ENCODE measurements at regions not wholly inside any gene's neighbourhood (a gene's known extent, or its start where the extent isn't known, plus 50 kb on each side); places are given as distances from the start of the nearest gene placed in this dataset.
"Not testable (repeated sequence)": the region's sequence is repeated elsewhere in the genome, so short reads cannot be mapped to it uniquely, and the experiment has no call there.

DNA sequence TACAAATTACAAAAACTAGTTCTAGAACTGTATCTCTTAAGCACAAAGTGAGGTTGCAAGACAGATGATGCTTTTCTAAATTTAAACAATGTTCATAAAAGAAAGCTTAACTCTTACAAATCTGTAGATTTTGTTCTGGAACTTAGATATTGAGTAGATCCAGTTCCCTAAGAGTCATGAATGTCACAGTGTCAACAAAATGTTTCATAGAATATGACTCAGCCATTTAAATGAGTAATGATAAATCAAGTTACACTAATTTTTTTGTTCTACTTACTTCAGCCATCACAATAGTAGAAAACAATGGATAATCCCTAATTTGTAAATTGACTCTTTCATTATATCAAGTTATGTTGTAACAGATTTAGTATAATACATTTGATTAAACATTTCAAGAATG is 239.7 kb downstream of the MEF2C start:
- no peak for DNase-seq

DNA sequence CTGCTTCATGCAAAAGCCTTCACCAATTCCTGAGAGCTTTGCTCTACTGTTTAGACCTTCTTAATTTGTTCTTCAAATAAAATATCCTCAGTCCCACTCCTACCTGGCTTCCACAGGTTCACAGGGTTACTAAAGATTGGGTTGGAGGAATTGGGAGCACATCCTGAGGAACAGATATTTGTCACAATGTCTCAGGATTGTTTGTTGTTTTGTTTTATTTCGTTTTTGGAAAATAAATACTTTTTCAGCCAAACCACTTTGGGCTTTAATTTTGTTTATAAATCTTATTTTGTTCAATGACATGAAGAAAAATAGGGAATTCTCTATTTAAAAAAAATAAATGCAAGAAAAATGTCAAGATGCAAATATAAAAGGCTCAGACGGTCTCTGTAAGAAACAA is 249.0 kb downstream of the MEF2C start:
- DNase-seq, result no peak
- H3K9me3 ChIP-seq (ENCODE audit: severe bottlenecking), result no peaks in the 10 kb centered on the region
- TF ChIP-seq, protein P1, sequence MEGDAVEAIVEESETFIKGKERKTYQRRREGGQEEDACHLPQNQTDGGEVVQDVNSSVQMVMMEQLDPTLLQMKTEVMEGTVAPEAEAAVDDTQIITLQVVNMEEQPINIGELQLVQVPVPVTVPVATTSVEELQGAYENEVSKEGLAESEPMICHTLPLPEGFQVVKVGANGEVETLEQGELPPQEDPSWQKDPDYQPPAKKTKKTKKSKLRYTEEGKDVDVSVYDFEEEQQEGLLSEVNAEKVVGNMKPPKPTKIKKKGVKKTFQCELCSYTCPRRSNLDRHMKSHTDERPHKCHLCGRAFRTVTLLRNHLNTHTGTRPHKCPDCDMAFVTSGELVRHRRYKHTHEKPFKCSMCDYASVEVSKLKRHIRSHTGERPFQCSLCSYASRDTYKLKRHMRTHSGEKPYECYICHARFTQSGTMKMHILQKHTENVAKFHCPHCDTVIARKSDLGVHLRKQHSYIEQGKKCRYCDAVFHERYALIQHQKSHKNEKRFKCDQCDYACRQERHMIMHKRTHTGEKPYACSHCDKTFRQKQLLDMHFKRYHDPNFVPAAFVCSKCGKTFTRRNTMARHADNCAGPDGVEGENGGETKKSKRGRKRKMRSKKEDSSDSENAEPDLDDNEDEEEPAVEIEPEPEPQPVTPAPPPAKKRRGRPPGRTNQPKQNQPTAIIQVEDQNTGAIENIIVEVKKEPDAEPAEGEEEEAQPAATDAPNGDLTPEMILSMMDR (IDR thresholded peaks at IDR 0.05; ENCODE audit: low read depth, low read length), result no peak
- no peak overlapping the region for H3K27ac ChIP-seq
- no peaks in the 10 kb centered on the region for H3K27me3 ChIP-seq (ENCODE audit: insufficient read depth, low read depth, severe bottlenecking)
- no peak overlapping the region for H3K4me3 ChIP-seq (ENCODE audit: low read depth, low read length)
- no peaks in the 10 kb centered on the region for H3K36me3 ChIP-seq

More for the DNA sequence above, 239.7 kb downstream of the MEF2C start:
- TF ChIP-seq, protein P1 (IDR thresholded peaks at IDR 0.05; ENCODE audit: low read depth, low read length), result no peak
- Histone ChIP-seq H3K27me3 (ENCODE audit: insufficient read depth, low read depth, severe bottlenecking) (no peaks in the 10 kb centered on the region), H3K9me3 (ENCODE audit: severe bottlenecking) (no peaks in the 10 kb centered on the region), H3K36me3 (no peaks in the 10 kb centered on the region), H3K27ac (no peak overlapping the region), H3K4me3 (ENCODE audit: low read depth, low read length) (no peak overlapping the region)

DNA sequence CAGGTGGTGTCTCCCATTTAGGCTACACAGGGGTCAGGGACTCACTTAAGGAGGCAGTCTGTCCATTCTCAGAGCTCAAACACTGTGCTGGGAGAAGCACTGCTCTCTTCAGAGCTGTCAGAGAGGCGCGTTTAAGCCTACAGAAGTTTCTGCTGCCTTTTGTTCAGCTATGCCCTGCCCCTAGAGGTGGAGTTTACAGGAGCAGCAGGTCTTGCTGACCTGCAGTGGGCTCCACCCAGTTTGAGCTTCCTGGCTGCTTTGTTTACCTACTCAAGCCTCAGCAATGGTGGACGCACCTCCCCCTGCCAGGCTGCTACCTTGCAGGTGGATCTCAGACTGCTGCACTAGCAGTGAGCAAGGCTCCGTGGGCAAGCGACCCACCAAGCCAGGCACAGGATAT is 260.1 kb downstream of the MEF2C start:
- not testable (repeated sequence) for H3K9me3 ChIP-seq (ENCODE audit: severe bottlenecking); H3K27me3 ChIP-seq (ENCODE audit: insufficient read depth, low read depth, severe bottlenecking); DNase-seq; H3K27ac ChIP-seq; H3K4me3 ChIP-seq (ENCODE audit: low read depth, low read length); H3K36me3 ChIP-seq

GRCh38 chr5:88615767-88616166 is 267.2 kb downstream of the MEF2C start:
- H3K27me3 ChIP-seq (ENCODE audit: insufficient read depth, low read depth, severe bottlenecking); H3K4me3 ChIP-seq (ENCODE audit: low read depth, low read length); DNase-seq: not testable (repeated sequence)

DNA sequence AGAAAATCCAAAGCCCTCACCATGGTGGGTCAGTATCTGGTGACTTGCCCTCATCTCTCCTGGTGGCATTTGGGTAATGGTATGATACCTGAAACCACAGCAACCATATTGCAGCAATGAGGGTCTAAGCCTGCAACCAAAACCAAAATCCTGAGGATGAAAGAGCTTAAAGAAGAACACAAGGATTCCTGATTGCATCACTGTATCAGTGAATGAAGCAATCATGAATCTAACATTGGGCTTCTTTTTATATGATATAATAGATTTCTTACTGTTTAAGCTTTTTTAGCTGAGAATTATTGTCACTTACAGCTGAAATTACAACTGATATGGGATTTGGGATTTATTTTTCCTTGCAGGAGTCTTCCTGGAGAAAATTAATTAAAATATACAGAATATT is 269.9 kb downstream of the MEF2C start:
- Histone ChIP-seq H3K4me3 (ENCODE audit: low read depth, low read length) (no peak overlapping the region), H3K36me3 (no peaks in the 10 kb centered on the region), H3K27ac (no peak overlapping the region), H3K9me3 (ENCODE audit: severe bottlenecking) (no peaks in the 10 kb centered on the region), H3K27me3 (ENCODE audit: insufficient read depth, low read depth, severe bottlenecking) (no peaks in the 10 kb centered on the region)
- no peak for DNase-seq
- TF ChIP-seq, protein P1 (IDR thresholded peaks at IDR 0.05; ENCODE audit: low read depth, low read length), result no peak

More at GRCh38 chr5:88615767-88616166, 267.2 kb downstream of the MEF2C start:
- H3K9me3 ChIP-seq (ENCODE audit: severe bottlenecking); H3K27ac ChIP-seq; H3K36me3 ChIP-seq: not testable (repeated sequence)

DNA sequence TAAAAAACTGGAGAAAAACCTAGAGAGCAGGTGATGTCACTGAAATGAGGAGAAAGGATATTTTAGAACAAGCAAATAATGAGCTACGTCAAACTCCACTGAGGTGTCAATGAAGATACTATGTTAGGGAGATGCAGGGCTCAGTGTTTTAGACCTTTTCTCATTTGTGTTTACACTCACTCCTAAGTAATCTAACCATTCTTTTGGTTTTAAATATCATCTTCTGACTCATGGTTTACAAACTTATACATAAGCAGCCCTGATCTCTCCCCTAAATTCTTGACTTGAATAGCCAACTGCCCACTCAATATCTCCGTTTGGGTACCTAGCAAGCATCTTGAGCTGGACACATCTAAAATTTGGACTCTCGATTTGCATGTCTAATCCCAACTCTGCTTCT is 272.4 kb downstream of the MEF2C start:
- no peak overlapping the region for H3K4me3 ChIP-seq (ENCODE audit: low read depth, low read length)
- H3K36me3 ChIP-seq, result no peaks in the 10 kb centered on the region
- no peak overlapping the region for H3K27ac ChIP-seq
- H3K27me3 ChIP-seq (ENCODE audit: insufficient read depth, low read depth, severe bottlenecking), result no peaks in the 10 kb centered on the region
- no peaks in the 10 kb centered on the region for H3K9me3 ChIP-seq (ENCODE audit: severe bottlenecking)
- TF ChIP-seq, protein P1 (IDR thresholded peaks at IDR 0.05; ENCODE audit: low read depth, low read length), result no peak
- no peak for DNase-seq

- Histone ChIP-seq H3K4me3 (ENCODE audit: low read depth, low read length) (no peak overlapping the region), H3K27ac (no peak overlapping the region), H3K9me3 (ENCODE audit: severe bottlenecking) (no peaks in the 10 kb centered on the region), H3K36me3 (no peaks in the 10 kb centered on the region), H3K27me3 (ENCODE audit: insufficient read depth, low read depth, severe bottlenecking) (no peaks in the 10 kb centered on the region)
- TF ChIP-seq, protein P1 (IDR thresholded peaks at IDR 0.05; ENCODE audit: low read depth, low read length), result no peak
- DNase-seq, result no peak
These were observed 275.5 kb downstream of the MEF2C start for GRCh38 chr5:88607492-88607891.
